T-helper 17 cell (primary cell): ENCODE measurements at regions not wholly inside any gene's neighbourhood (a gene's known extent, or its start where the extent isn't known, plus 50 kb on each side); places are given as distances from the start of the nearest gene placed in this dataset.
"Not testable (repeated sequence)": the region's sequence is repeated elsewhere in the genome, so short reads cannot be mapped to it uniquely, and the experiment has no call there.

Experiments used
- ATAC-seq: fragments of 150-1000 bp; cut with Tn5 transposase; 2 replicates; pipeline ENCODE4 v1.10.0; 2021; ENCODE audit warnings: mild to moderate bottlenecking, moderate library complexity
- DNase-seq, 3 donors: peaks; one replicate each; pipeline versions ENCODE4 v3.0.0 to v3.0.0-alpha.2; 2020 to 2021
- H3K9me3 ChIP-seq: one replicate; pipeline ENCODE4 v1.7.0; 2013; ENCODE audit warnings: low read length, mild to moderate bottlenecking; ENCODE audit not compliant: control insufficient read depth, poor library complexity, severe bottlenecking
- H3K27ac Mint-ChIP-seq: one replicate; pipeline ENCODE4 v1.8.0; 2022; ENCODE audit warnings: mild to moderate bottlenecking, moderate library complexity, mixed read lengths
- H3K27me3 Mint-ChIP-seq: one replicate; pipeline ENCODE4 v1.8.0; 2022; ENCODE audit warnings: mixed read lengths
- H3K36me3 Mint-ChIP-seq: one replicate; pipeline ENCODE4 v1.8.0; 2022; ENCODE audit warnings: low read depth, mixed read lengths
- H3K4me1 Mint-ChIP-seq: one replicate; pipeline ENCODE4 v1.8.0; 2022; ENCODE audit warnings: mild to moderate bottlenecking, mixed read lengths
- H3K4me3 Mint-ChIP-seq: one replicate; pipeline ENCODE4 v1.8.0; 2022; ENCODE audit warnings: mild to moderate bottlenecking, moderate library complexity, mixed read lengths

DNA sequence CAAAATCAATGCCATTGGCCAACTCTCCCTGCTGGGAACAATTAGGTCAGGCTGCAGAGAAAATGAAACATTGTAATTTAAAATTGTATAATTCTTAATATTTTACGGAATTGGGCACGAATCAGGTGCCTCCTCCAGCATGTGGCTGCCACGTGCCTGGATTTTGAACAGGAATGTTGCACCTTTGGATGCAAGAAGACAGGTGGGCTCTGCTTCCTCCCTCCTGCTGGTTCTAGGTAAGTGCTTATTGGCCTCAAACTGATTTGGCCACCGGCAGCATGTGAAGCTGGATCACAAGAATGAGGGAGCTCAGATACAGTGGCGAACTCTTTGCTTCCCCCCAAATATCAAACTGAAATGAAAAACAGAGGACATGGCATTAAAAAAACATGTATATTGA is 1559.9 kb upstream of the FLRT2 start:
- no peaks in the 10 kb centered on the region for H3K36me3 Mint-ChIP-seq
- no peaks in the 10 kb centered on the region for H3K9me3 ChIP-seq
- H3K27me3 Mint-ChIP-seq, result no peaks in the 10 kb centered on the region
- H3K4me3 Mint-ChIP-seq, result no peak overlapping the region
- no peak for ATAC-seq
- no peak overlapping the region for H3K27ac Mint-ChIP-seq
- DNase-seq, result no peak
- H3K4me1 Mint-ChIP-seq, result no peaks in the 10 kb centered on the region

DNA sequence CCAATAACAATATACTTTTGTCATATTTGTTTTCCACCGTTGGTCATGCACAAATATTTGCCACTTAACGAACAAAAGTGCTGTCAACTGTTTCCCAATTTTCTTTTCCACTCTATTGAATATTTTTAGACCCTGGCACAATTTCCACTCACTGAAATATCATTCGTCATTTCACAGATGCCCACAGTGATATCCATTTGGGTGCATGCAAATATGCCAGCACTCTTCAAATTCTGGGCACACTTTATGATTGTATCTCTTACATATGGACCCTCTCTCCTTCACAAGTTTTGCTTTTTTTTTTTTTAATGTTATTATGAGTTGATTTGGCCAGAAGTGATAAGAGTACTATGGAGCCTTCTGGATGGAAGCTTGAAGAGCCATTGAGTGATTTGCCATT is 1557.3 kb upstream of the FLRT2 start:
- no peaks in the 10 kb centered on the region for H3K9me3 ChIP-seq
- Mint-ChIP-seq H3K27ac (no peak overlapping the region), H3K4me1 (no peaks in the 10 kb centered on the region), H3K4me3 (no peak overlapping the region), H3K27me3 (no peaks in the 10 kb centered on the region), H3K36me3 (no peaks in the 10 kb centered on the region)
- ATAC-seq (no peak), DNase-seq (no peak)

- no peaks in the 10 kb centered on the region for H3K27me3 Mint-ChIP-seq
- no peaks in the 10 kb centered on the region for H3K36me3 Mint-ChIP-seq
- no peaks in the 10 kb centered on the region for H3K4me1 Mint-ChIP-seq
- no peak overlapping the region for H3K27ac Mint-ChIP-seq
- no peak for DNase-seq
- H3K4me3 Mint-ChIP-seq, result no peak overlapping the region
- no peak for ATAC-seq
- H3K9me3 ChIP-seq, result no peaks in the 10 kb centered on the region
Observed at GRCh38 chr14:83974647-83975163, 1555.2 kb upstream of the FLRT2 start.

DNA sequence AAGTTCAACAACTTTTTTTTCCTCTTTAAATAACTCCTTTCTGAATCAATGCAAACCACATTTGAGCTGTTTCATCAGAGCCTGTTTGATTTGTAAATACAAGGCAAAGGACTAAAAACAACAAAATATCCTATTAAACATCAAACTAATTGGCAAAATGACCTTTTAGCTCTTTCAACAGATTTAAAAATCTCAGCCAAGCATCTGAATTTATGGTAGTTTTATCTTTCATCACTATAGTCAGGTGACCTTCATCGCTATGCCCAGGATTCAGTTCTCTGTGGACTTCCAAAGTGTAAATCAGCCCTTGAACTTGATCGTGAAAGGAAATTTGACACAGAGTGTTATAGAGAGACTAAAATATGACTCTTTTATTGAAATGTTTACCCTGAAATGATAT is 1554.5 kb upstream of the FLRT2 start:
- no peaks in the 10 kb centered on the region for H3K9me3 ChIP-seq
- Mint-ChIP-seq H3K36me3 (no peaks in the 10 kb centered on the region), H3K4me1 (no peaks in the 10 kb centered on the region), H3K27me3 (no peaks in the 10 kb centered on the region), H3K4me3 (no peak overlapping the region), H3K27ac (no peak overlapping the region)
- ATAC-seq (no peak), DNase-seq (no peak)

- no peak overlapping the region for H3K27ac Mint-ChIP-seq
- no peaks in the 10 kb centered on the region for H3K27me3 Mint-ChIP-seq
- no peak for DNase-seq
- H3K4me1 Mint-ChIP-seq, result no peaks in the 10 kb centered on the region
- H3K4me3 Mint-ChIP-seq, result no peak overlapping the region
- ATAC-seq, result no peak
- no peaks in the 10 kb centered on the region for H3K9me3 ChIP-seq
- no peaks in the 10 kb centered on the region for H3K36me3 Mint-ChIP-seq
Observed at GRCh38 chr14:83975841-83976770, 1553.8 kb upstream of the FLRT2 start.

- Mint-ChIP-seq H3K36me3 (no peaks in the 10 kb centered on the region), H3K4me3 (no peak overlapping the region), H3K27me3 (no peaks in the 10 kb centered on the region), H3K4me1 (no peaks in the 10 kb centered on the region), H3K27ac (no peak overlapping the region)
- ATAC-seq (no peak), DNase-seq (no peak)
- H3K9me3 ChIP-seq, result no peaks in the 10 kb centered on the region
Observed at GRCh38 chr14:83977583-83977982, 1552.4 kb upstream of the FLRT2 start.

- not testable (repeated sequence) for H3K36me3 Mint-ChIP-seq, H3K9me3 ChIP-seq, H3K27ac Mint-ChIP-seq, H3K4me3 Mint-ChIP-seq, H3K4me1 Mint-ChIP-seq, H3K27me3 Mint-ChIP-seq, DNase-seq, ATAC-seq
Observed at GRCh38 chr14:83981676-83982258, 1548.2 kb upstream of the FLRT2 start.

DNA sequence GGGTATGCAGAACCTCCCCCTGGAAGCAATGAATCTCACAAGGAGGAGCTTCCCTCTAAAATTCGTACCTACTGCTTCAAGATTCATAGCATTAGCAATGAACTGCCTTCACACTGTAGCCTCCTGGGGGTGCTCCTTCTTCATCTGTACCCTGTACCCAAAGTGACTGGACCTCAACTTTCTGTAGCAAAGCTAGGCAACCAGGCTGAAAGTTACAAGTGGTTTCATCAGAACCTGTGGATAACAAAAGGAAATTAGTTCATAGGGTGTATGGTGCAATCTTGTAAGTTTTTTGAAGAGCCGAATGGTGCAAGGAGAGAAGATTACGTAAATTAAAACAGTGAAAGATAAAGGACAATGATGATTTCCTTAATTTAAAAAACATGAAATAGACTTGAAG is 1541.7 kb upstream of the FLRT2 start:
- H3K4me3 Mint-ChIP-seq, result no peak overlapping the region
- ATAC-seq, result no peak
- no peaks in the 10 kb centered on the region for H3K9me3 ChIP-seq

GRCh38 chr14:83991666-83992065 is 1538.3 kb upstream of the FLRT2 start:
- no peaks in the 10 kb centered on the region for H3K9me3 ChIP-seq
- ATAC-seq, result no peak
- no peaks in the 10 kb centered on the region for H3K4me1 Mint-ChIP-seq
- H3K36me3 Mint-ChIP-seq, result no peaks in the 10 kb centered on the region
- H3K4me3 Mint-ChIP-seq, result no peak overlapping the region
- DNase-seq, result no peak
- H3K27ac Mint-ChIP-seq, result no peak overlapping the region
- no peaks in the 10 kb centered on the region for H3K27me3 Mint-ChIP-seq

More for the DNA sequence above, 1541.7 kb upstream of the FLRT2 start:
- Mint-ChIP-seq H3K36me3 (no peaks in the 10 kb centered on the region), H3K4me1 (no peaks in the 10 kb centered on the region), H3K27me3 (no peaks in the 10 kb centered on the region), H3K27ac (no peak overlapping the region)
- DNase-seq, result no peak

DNA sequence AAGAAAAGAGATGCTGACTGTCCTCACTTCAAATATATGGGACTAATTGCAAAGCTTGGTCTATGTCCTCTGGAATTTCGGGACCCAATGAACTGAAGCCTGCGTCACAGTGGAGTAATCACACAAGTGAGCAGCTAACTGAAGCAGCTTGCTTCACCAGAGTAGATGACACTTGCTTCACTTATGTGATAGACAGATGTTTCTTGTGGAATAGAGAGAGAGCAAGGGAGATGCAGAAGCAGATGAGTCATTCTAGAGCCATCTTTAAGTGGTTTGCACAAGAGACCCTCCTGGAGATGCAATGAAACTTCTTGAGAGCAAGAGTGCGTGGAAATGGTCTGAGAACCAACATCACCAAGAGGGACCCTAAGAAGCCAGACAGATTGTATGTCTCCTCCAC is 1537.1 kb upstream of the FLRT2 start:
- Mint-ChIP-seq H3K27me3 (no peaks in the 10 kb centered on the region), H3K36me3 (no peaks in the 10 kb centered on the region), H3K27ac (no peak overlapping the region), H3K4me1 (no peaks in the 10 kb centered on the region), H3K4me3 (no peak overlapping the region)
- ATAC-seq, result no peak
- DNase-seq, result no peak
- no peaks in the 10 kb centered on the region for H3K9me3 ChIP-seq

- Mint-ChIP-seq H3K36me3 (no peaks in the 10 kb centered on the region), H3K27ac (no peak overlapping the region), H3K27me3 (no peaks in the 10 kb centered on the region), H3K4me1 (no peaks in the 10 kb centered on the region), H3K4me3 (no peak overlapping the region)
- H3K9me3 ChIP-seq, result no peaks in the 10 kb centered on the region
- DNase-seq, result no peak
- no peak for ATAC-seq
Observed at GRCh38 chr14:83993545-83993944, 1536.4 kb upstream of the FLRT2 start.

- H3K9me3 ChIP-seq, result no peaks in the 10 kb centered on the region
- ATAC-seq (no peak), DNase-seq (no peak)
- no peaks in the 10 kb centered on the region for H3K27me3 Mint-ChIP-seq
- H3K27ac Mint-ChIP-seq, result no peak overlapping the region
- H3K36me3 Mint-ChIP-seq, result no peaks in the 10 kb centered on the region
- no peaks in the 10 kb centered on the region for H3K4me1 Mint-ChIP-seq
- H3K4me3 Mint-ChIP-seq, result no peak overlapping the region
Observed at GRCh38 chr14:83994020-83994419, 1535.9 kb upstream of the FLRT2 start.

DNA sequence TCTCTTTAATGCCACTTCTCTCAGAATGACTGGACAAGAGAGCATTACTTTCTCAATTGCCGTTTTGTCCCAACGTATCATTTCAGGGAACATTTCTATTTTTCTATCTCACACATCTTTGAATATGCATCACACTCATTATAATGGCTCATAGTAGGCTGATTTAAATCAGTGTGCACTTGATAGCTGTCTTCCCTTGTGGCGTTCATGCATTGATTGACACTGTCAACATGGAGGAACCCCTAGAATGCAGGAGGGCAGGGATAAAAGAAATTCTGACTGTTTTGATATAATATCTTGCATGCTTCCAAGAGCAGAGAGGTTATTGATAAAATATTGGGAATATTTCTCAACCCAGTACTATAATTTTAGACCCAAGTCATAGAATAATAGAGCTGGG is 1528.9 kb upstream of the FLRT2 start:
- Mint-ChIP-seq H3K4me3 (no peak overlapping the region), H3K4me1 (no peaks in the 10 kb centered on the region), H3K27me3 (no peaks in the 10 kb centered on the region), H3K27ac (no peak overlapping the region), H3K36me3 (no peaks in the 10 kb centered on the region)
- DNase-seq, result no peak
- ATAC-seq, result no peak
- no peaks in the 10 kb centered on the region for H3K9me3 ChIP-seq

DNA sequence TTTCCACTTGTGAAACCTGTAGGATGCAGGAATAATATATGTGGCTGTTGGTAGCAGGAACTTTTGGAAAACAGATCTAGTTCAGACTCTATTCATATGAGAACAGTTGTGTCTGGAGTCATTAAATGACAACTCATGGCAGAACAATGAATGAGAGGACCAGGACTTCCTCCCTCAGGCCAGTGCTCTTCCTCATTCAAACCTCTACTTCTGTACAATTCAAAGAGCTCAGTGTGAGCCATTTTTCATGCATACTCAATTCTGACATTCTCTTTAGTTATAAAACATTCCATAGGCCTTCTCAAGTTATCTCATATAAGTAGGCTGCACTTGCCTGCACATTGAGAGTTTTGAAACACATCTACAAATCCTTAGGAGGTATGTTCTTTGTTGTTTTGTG is 1526.6 kb upstream of the FLRT2 start:
- Mint-ChIP-seq H3K4me3 (no peak overlapping the region), H3K4me1 (no peaks in the 10 kb centered on the region), H3K27ac (no peak overlapping the region), H3K27me3 (no peaks in the 10 kb centered on the region), H3K36me3 (no peaks in the 10 kb centered on the region)
- DNase-seq, result no peak
- ATAC-seq, result no peak
- no peaks in the 10 kb centered on the region for H3K9me3 ChIP-seq
